ENCODE measurements at regions not wholly inside any gene's neighbourhood (a gene's known extent, or its start where the extent isn't known, plus 50 kb on each side); places are given as distances from the start of the nearest gene placed in this dataset.
"Not testable (repeated sequence)": the region's sequence is repeated elsewhere in the genome, so short reads cannot be mapped to it uniquely, and the experiment has no call there.

DNA sequence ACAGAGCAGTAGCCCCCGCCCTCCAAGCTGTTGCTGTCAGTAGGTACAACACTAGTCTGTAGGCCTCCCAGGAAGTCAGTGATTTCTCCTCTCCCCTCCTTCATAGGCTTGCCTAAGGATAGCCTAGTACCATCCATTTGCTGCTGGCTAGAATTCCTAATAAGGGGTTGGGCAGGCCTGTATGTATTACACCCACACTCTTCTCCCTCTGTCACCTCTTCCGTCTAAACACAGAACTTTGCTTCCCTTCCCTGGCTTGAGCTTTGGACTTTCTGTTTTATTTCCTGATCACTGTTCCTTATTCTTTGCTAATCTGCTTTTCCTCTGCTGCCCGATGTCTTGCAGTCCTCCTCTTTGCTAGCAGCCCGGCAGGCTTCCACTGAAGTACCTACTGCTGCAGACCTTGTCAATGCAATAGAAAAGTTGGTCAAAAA lies 93.4 kb upstream of the UMPS start:
- no peaks in the 10 kb centered on the region for H3K9me3 ChIP-seq
- TF ChIP-seq EP300 (IDR thresholded peaks at IDR 0.05) = no peak
- TF ChIP-seq, protein P1, sequence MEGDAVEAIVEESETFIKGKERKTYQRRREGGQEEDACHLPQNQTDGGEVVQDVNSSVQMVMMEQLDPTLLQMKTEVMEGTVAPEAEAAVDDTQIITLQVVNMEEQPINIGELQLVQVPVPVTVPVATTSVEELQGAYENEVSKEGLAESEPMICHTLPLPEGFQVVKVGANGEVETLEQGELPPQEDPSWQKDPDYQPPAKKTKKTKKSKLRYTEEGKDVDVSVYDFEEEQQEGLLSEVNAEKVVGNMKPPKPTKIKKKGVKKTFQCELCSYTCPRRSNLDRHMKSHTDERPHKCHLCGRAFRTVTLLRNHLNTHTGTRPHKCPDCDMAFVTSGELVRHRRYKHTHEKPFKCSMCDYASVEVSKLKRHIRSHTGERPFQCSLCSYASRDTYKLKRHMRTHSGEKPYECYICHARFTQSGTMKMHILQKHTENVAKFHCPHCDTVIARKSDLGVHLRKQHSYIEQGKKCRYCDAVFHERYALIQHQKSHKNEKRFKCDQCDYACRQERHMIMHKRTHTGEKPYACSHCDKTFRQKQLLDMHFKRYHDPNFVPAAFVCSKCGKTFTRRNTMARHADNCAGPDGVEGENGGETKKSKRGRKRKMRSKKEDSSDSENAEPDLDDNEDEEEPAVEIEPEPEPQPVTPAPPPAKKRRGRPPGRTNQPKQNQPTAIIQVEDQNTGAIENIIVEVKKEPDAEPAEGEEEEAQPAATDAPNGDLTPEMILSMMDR (IDR thresholded peaks at IDR 0.05) = no peak
- WGBS, 2 donors = 75% methylated on average over 4 of the region's 4 CpGs

DNA sequence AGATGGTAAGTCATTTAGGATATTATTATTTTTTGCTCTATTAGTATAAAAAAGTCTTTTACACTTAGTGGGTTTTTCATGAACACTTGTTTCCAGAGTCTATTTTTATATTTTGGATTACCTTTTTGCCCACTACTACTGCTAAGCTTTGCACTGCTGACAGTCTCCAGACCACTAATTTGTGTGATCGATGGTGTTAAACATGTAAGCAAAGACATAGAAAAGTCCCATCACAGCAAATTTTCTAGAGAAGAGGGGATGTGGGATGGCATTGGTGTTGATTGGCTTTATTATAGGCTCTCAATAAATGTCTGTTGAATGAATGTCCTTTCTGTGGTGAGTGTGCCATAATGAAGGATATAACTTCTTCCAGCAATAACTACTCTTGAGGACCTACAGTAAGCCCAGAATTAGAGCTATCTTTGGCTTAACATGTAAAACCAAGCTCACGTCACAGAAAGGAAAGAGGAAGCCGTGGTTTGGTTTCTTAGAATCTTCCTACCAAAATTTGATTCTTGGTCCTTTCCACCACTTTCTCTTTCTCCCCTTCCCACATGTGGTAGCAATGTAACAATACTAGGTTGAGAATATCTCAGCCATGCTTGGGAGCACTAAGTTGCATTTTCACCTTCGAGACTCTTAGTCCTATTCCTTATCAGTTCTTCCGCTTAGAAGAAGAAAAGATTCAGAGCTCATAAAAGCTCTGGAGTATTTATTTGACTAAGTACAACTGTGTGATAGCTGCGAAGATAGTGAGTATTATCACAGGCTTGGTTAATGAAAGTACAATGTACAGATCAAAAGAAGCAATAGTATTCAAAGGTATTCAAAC lies 90.6 kb upstream of the UMPS start:
- Histone ChIP-seq H3K4me3 (no peak overlapping the region), H3K27ac (no peak overlapping the region), H3K36me3 (peaks cover 0 to 5% (median 0%) of the 10 kb centered on the region in 3 donors), H3K27me3 (no peaks in the 10 kb centered on the region), H3K4me1 (no peaks in the 10 kb centered on the region), H3K9me3 (no peaks in the 10 kb centered on the region)
- no peak for DNase-seq (ENCODE audit: low spot score in 2 of 2)
- TF ChIP-seq EP300 (IDR thresholded peaks at IDR 0.05) = no peak
- no peak for TF ChIP-seq POLR2A (IDR thresholded peaks at IDR 0.05)
- TF ChIP-seq, protein P1 (IDR thresholded peaks at IDR 0.05) = no peak
- WGBS, 2 donors = 80 to 95% methylated on average over 6 of the region's 6 CpGs

More for the DNA sequence above, 93.4 kb upstream of the UMPS start:
- Histone ChIP-seq H3K36me3 (peaks cover 0 to 11% (median 0%) of the 10 kb centered on the region in 3 donors), H3K4me1 (no peaks in the 10 kb centered on the region), H3K27ac (no peak overlapping the region), H3K27me3 (no peaks in the 10 kb centered on the region), H3K4me3 (no peak overlapping the region)
- no peak for DNase-seq (ENCODE audit: low spot score in 2 of 2)

DNA sequence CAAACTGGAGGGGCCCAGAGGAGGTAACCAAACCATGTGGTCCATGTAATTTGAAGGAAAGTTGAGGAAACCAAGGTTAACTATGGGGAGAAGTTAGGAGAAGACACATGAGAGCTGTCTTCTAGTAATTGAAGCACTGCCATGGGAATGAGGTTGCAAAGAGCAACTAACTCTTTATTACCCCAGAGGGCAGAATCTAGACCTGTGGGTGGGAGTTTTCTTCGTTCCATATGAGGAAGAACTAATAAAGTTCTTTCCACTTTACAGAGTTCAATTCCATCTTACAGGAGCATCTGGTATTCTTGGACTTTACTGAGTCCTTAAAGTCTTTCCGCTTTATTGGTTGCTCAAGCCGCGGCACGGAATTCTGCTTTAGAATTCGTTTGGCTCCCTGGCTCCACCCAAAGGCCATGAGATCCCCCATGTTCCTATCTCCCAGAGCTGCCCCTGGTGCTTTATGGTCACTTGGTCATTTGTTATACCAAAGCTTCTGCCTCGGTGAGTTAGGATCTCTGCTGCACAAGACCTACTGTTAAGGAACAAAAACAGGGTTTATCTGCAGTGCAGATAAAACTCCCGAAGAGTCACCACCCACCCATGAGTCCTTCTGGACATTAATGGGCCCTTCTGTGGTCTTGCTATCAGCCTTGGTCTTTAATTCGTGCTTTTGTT lies 89.5 kb upstream of the UMPS start:
- no peak overlapping the region for H3K4me3 ChIP-seq
- no peak overlapping the region for H3K27ac ChIP-seq
- 75 to 77% methylated on average over 9 of the region's 9 CpGs for WGBS, 2 donors
- H3K4me1 ChIP-seq = no peaks in the 10 kb centered on the region
- no peaks in the 10 kb centered on the region for H3K27me3 ChIP-seq
- DNase-seq (ENCODE audit: low spot score in 2 of 2) = no peak
- TF ChIP-seq, protein P1 (IDR thresholded peaks at IDR 0.05) = no peak
- TF ChIP-seq POLR2A (IDR thresholded peaks at IDR 0.05) = no peak
- TF ChIP-seq EP300 (IDR thresholded peaks at IDR 0.05) = no peak
- H3K9me3 ChIP-seq = no peaks in the 10 kb centered on the region
- H3K36me3 ChIP-seq = no peaks in the 10 kb centered on the region

DNA sequence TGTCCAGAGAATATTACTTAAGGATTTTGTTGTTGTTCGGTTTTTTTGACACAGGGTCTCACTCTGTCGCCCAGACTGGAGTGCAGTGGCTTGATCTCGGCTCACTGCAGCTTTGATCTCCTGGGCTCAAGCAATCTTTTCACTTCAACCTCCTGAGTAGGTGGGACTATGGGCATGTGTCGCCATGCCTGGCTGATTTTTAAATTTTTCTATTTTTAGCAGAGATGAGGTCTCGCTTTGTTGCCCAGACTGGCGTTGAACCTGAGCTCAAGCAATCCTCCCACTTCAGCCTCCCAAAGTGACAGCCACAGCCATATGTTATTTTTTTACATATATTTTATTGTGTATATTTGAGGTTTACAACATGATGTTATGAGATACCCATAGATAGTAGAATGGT lies 86.8 kb upstream of the UMPS start:
- no peak overlapping the region for H3K27ac ChIP-seq
- no peaks in the 10 kb centered on the region for H3K9me3 ChIP-seq
- no peak overlapping the region for H3K4me3 ChIP-seq
- 89 to 97% methylated on average over 6 of the region's 6 CpGs for WGBS, 2 donors
- DNase-seq (ENCODE audit: low spot score in 2 of 2) = no peak
- no peaks in the 10 kb centered on the region for H3K36me3 ChIP-seq
- H3K27me3 ChIP-seq = no peaks in the 10 kb centered on the region
- H3K4me1 ChIP-seq = no peaks in the 10 kb centered on the region
- TF ChIP-seq POLR2A (IDR thresholded peaks at IDR 0.05) = no peak
- TF ChIP-seq EP300 (IDR thresholded peaks at IDR 0.05) = no peak
- TF ChIP-seq, protein P1 (IDR thresholded peaks at IDR 0.05) = no peak

DNA sequence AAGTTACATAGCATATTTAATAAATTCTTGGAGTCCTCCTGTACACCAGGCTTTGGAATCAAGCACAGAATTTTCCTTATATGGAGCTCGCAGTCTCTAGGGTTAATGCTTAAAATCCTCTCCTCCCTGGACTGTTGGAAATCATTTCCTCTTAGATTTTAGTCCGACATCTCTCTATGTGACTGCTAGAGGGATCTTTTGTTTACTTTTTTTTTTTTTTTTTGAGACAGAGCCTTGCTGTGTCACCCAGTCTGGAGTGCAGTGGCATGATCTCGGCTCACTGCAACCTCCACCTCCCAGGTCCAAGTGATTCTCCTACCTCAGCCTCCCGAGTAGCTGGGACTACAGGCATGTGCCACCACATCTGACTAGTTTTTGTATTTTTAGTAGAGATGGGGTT lies 84.1 kb upstream of the UMPS start:
- not testable (repeated sequence) for H3K36me3 ChIP-seq; H3K4me1 ChIP-seq; H3K27me3 ChIP-seq; H3K4me3 ChIP-seq; DNase-seq (ENCODE audit: low spot score in 2 of 2); H3K27ac ChIP-seq; H3K9me3 ChIP-seq
- WGBS, 2 donors = 73 to 82% methylated on average over 4 of the region's 4 CpGs
